Left lobe of liver (tissue), 2 donors: ENCODE measurements at regions not wholly inside any gene's neighbourhood (a gene's known extent, or its start where the extent isn't known, plus 50 kb on each side); places are given as distances from the start of the nearest gene placed in this dataset.
A peak's percentile ranks its signal among the peaks of the same experiment; 100 is the strongest.
"Not testable (repeated sequence)": the region's sequence is repeated elsewhere in the genome, so short reads cannot be mapped to it uniquely, and the experiment has no call there.

Experiments used
- ATAC-seq: fragments of 200-7000 bp; cut with Tn5 transposase; one replicate; pipeline ENCODE4 v1.9.1; 2020; ENCODE audit warnings: mild to moderate bottlenecking, moderate library complexity
- DNase-seq: peaks from one replicate; pipeline ENCODE4 v3.0.0-alpha.2; 2020; ENCODE audit warnings: low spot score
- donor health status: DM: no; HTN: no; CAD: no; lungs with moderate emphysema.
- donor health status: DM: no; HTN: yes; CAD: no.

- no peak for DNase-seq
Measured at GRCh38 chr3:194860725-194861124, 175.0 kb downstream of the FAM43A start.

GRCh38 chr3:194861375-194861774 lies 175.7 kb downstream of the FAM43A start:
- ATAC-seq: no peak
- no peak for DNase-seq

More at GRCh38 chr3:194860725-194861124, 175.0 kb downstream of the FAM43A start:
- ATAC-seq: no peak

DNA sequence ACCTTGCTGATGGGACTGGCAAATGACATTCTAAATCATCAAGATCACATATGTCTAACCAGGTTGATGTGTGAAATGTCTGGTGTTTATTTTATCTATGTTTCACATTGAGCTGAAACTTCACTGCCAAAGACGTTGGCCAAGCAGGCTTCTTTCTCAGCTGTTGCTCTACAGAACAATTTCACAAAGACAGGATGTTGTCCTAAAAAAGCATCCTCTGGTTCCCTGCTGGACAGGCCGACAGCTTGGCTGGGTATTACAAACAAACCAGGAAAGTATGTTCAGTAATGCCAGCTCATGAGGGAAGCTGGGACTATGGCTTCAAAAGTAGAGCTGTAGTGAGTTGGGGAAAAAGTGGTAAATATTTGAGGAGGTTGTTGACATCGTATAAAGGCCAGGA lies 179.4 kb downstream of the FAM43A start:
- DNase-seq: no peak
- no peak for ATAC-seq

GRCh38 chr3:194865615-194866014 lies 179.9 kb downstream of the FAM43A start:
- DNase-seq: no peak

DNA sequence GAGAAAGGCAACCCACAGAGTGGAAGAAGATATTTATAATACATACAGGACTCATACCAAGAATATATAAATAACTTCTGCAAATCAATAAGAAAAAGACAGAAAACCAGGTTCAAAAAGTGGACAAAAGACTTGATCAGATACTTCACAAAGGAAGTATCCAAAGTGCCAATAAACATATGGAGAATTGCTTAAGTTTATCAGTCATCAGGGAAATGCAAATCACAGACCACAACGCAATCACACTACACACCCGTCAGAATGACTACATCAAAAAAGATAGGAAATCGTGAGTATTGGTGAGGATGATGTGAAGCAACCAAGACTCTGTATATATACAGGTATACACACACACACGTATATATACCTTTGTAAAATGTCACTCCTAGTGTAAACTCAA lies 180.6 kb downstream of the FAM43A start:
- ATAC-seq (no peak), DNase-seq (no peak)

More at GRCh38 chr3:194865615-194866014, 179.9 kb downstream of the FAM43A start:
- no peak for ATAC-seq

DNA sequence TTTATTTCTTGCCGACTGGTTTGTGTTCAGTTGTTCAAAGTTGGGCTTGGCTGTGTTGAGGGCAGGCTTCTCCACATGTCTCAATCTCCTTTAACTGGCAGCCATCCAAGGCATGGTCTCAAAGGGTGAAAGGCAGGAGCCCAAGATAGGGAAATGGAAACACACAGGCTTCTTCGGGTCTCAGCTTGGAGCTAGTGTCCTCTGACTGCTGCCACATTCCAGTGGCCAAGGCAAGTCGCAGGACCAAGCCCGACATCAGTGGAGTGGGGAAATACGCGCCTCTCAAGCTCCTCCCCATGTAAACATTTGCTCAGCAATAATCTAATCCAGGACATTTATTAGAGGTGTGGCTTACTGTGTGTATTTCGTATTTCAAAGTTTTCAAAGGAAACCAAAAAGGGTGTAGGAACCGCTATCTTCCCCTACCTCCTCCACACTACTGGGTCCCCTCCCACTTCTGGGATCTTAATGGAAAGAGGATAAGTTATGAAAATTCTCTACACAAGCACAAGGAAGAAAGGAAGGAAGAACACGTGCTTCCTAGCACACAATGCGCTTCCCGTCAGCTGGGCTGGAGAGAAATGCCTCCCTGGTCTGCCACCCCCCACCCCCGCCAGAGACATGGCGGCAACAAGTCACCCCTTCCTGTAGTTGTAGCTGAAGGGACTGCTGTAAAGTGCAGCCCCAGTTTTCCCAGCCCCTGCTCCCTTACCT lies 181.7 kb downstream of the FAM43A start:
- ATAC-seq (peak; percentile 72), DNase-seq (peak; percentile 60)

GRCh38 chr3:194868831-194869230 lies 183.1 kb downstream of the FAM43A start:
- ATAC-seq (no peak), DNase-seq (no peak)

GRCh38 chr3:194869482-194870169 lies 183.9 kb downstream of the FAM43A start:
- no peak for DNase-seq
- no peak for ATAC-seq

DNA sequence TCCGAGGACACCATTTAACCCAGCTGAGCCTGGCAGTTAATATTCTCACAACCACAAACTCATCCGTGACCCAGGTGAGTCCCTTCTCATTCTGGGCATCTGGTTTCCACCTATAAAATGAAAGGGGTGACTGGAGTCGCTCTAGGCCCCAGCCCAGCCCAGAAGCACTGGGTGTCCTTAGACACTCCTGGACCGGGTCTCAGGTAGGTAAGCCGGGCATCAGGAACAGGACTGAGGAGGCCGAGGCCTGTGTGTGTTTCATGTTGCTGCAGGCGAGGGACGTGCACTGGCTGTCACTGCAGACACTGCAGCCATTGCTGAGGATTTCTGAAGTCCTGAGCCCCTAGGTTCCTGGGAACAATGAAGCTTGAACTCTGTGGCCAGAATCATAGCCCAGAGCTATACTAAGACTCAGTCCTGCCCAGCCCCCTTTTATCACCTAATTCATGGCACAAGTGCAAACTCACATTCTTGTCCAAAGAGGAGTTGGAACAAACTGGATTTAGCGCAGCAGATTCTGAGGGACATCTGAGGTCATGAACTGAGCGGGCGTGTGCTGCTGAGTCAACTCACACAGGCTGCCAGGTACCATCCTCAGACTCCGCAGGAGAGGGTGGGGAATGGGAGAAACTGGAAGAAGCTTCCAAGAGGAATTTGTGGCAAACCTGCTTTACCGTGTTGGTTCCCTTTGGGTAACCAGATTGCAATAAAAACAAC lies 184.9 kb downstream of the FAM43A start:
- peak; percentile 77 for ATAC-seq
- peak; percentile 71 for DNase-seq

DNA sequence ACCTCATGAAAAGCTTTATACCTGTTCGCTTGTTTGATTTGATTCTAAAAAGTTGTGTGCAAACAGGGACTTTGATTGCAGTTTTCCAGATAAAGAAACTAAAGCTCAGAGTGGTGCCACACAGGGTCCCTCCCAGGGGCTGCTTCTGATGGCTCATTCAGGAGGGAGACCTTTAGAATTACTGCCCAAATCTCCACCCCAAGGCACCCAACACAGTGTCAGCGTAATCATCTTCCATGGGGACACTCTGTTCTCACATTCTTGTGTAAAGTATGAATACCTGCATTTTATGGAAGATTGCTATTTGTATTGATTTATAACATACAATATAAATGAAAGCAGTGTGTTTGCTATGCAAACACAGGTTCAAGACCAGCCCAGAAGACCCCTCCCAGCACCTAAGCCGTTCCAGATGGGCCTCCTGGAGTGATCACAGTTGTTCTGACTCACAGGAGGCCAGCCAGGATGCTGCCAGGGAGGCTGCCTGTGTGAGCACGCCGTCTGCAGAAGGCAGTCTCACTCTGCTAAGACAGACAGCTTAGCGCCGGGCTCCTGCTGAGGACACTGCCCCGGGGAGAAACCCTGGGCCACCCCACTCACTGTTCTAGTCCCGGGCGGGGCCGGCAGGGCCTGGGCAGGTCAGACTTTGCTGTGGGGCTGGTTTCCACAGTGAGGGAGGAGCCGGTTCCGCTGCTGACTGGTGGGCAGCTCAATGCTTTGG lies 185.6 kb downstream of the FAM43A start:
- no peak for DNase-seq
- peak; percentile 60 for ATAC-seq

DNA sequence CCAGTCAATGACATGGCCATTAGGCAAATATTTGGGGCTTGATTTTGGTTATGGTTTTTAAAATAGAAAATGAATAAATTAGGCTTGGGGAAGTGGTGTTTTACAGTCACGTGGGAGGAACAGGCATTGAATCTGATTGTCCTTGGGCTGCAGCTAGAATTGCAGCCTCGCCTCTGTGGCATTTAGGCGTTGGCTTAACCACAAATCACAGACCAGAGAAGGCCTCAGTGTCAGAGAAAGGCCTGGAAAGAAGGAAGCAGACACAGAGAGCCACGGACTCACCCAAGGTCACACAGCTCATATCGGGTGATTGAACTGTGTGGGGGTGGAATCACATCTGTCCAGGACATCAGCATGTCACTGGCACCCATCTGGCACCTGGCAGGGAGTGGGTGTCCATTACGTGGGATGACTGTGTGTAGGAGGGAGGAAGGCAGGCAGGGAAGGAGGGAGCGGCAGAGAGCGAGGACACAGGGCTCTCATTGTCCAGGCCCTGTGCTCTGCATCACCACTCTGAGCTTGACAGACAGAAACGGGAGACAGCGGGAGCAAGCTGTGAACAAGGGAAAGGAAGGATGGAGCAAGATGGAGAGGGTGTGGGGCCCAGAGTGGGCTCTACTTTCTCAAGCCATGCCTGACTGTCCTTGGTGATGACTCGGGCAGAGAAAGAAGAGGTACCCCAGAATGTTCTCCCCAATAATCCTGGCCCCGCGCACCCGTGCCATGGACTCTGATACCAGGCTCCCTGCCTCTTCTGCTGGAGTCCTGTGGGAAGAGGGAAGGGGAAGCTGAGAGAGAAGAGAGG lies 186.4 kb downstream of the FAM43A start:
- ATAC-seq: peak; percentile 3
- peak; percentile 45 for DNase-seq

DNA sequence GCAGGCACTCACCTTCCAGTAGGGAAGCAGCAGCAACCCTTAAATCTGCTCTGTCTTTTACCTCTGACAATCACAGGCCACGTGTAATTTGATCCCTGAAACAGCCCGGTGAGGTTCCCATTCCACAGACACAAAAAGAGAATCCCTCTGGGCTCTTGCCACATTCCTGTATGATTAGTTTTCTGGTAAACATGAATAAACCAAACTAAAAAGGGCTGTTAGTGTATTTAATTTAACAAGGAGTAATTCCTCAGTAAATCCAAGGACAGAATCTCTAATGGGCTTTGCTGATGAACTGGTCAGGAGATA lies 186.9 kb downstream of the FAM43A start:
- no peak for ATAC-seq
- DNase-seq: no peak

DNA sequence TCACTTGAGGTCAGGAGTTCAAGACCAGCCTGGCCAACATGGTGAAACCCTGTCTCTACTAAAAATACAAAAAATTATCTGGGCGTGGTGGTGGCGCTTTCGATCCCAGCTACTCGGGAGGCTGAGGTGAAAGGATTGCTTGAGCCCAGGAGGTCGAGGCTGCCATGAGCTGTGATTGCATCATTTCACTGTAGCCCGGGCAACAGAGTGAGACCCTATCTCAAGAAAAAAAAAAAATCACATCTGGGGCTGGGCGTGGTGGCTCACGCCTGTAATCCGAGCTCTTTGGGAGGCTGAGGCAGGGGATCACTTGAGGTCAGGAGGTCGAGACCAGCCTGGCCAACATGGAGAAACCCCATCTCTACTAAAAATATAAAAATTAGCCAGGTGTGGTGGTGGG lies 187.8 kb downstream of the FAM43A start:
- ATAC-seq: not testable (repeated sequence)
- DNase-seq: peak; percentile 4

DNA sequence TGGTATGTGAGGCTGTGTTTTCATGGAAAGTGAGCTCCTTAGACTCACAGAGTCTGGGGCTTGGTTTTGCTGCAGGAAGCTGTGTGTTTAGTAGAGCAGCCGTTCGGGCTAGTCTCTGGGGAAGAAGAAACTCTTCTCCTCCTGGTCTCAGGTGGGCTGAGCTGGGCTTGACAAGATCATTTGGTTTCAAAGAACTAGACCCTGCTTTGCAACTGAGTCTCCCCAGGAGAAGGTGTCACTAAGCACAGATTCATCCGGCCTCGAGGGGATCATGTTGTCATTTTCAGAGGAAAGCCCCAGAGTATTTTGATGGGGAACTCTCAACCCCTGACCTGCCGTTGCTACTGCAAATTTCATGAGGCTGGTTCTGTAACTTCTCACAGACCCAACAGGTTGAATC lies 188.5 kb downstream of the FAM43A start:
- ATAC-seq (no peak), DNase-seq (peak; percentile 14)

DNA sequence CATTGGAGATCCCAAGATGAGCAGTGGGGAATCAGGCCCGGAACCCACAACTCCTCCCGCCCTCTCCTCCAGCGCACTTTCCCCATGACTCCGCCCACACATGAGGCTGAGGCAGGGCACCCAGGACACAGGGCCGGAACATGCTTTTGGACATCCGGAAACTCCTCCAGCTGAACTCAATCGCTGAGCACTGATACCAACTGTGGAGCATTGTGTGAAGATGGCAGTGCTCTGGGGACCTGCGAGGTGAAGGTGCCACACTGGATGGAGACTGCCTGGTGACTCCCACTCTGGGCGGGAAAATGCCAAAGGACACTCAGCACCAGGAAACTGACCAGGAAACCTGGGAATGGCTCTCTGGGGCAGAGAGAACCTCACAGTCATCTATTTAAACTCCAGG lies 189.1 kb downstream of the FAM43A start:
- ATAC-seq: no peak
- DNase-seq: peak; percentile 29

GRCh38 chr3:194875581-194876402 lies 190.1 kb downstream of the FAM43A start:
- no peak for ATAC-seq
- DNase-seq: peak; percentile 15

GRCh38 chr3:194876403-194877095 lies 190.9 kb downstream of the FAM43A start:
- DNase-seq (peak; percentile 37), ATAC-seq (no peak)

DNA sequence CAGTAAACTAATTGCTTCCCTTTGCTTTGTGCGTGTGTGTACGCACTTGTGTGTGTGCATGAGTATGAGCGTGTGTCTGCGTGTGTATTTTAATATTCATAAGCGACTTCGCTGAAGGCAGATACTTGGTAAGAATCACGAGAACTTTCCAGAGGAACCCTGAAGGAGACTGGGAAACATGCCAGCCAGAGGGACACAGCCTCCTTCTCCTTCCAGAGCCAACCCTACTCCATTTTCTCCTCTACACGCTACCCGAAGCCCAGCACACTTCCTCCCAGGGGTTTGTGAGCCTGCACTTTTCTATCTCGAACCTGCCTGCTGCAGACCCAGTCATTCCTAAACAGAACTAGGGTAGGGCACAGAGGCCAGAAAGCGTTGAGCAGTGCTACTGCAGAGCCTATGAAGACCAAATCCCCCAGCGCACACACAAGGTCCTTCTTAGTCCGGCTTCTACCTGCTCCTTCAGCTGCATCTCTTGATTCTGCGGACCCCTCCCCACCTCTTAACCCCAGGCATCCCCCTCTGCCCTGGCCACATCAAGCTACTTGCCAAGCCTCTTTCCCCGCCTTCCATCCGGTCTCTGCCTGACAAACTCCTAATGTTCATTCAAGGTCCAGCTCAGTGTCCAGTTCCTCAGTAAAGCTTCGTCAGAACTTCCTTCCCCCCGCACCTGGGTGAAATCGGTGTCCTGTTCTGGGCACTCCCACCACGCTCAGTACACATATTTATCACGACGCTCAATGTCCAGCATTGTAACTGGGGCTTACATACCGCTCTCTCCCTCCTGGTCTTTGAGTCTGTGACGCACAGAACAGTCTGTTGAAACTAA lies 191.8 kb downstream of the FAM43A start:
- ATAC-seq: no peak
- peak; percentile 36 for DNase-seq
